Nucleus accumbens (tissue), 56 donors: ENCODE measurements at regions not wholly inside any gene's neighbourhood (a gene's known extent, or its start where the extent isn't known, plus 50 kb on each side); places are given as distances from the start of the nearest gene placed in this dataset.
A peak's percentile ranks its signal among the peaks of the same experiment; 100 is the strongest.

Experiments used
- DNase-seq, 56 donors: peaks; one replicate each; lab custom pipeline; 2025; lab: John Stamatoyannopoulos, UW

- DNase-seq: no peak
These were observed 265.5 kb downstream of the ZNF608 start for GRCh38 chr5:124480964-124481363.

GRCh38 chr5:124480022-124480421, 266.4 kb downstream of the ZNF608 start:
- DNase-seq: no peak

- DNase-seq: no peak
These were observed 268.2 kb downstream of the ZNF608 start for GRCh38 chr5:124478264-124478663.

GRCh38 chr5:124477577-124477976, 268.9 kb downstream of the ZNF608 start:
- DNase-seq: peak in 10 of 56 donors; percentile 4 to 19 (median 6)

GRCh38 chr5:124477062-124477461, 269.4 kb downstream of the ZNF608 start:
- DNase-seq: no peak

- no peak for DNase-seq
These were observed 271.8 kb downstream of the ZNF608 start for GRCh38 chr5:124474528-124475215.

GRCh38 chr5:124468671-124469411, 277.6 kb downstream of the ZNF608 start:
- DNase-seq: no peak

- DNase-seq: no peak
These were observed 278.7 kb downstream of the ZNF608 start for GRCh38 chr5:124467745-124468144.

- no peak for DNase-seq
These were observed 280.4 kb downstream of the ZNF608 start for GRCh38 chr5:124466011-124466410.

- no peak for DNase-seq
These were observed 282.6 kb downstream of the ZNF608 start for GRCh38 chr5:124463851-124464250.

- DNase-seq: no peak
These were observed 283.7 kb downstream of the ZNF608 start for GRCh38 chr5:124462751-124463150.

- peak in 2 of 56 donors; percentile 12 to 57 for DNase-seq
These were observed 284.5 kb downstream of the ZNF608 start for GRCh38 chr5:124461941-124462340.

- DNase-seq: no peak
These were observed 285.3 kb downstream of the ZNF608 start for GRCh38 chr5:124461157-124461556.

GRCh38 chr5:124460642-124461041, 285.8 kb downstream of the ZNF608 start:
- DNase-seq: no peak

GRCh38 chr5:124459984-124460383, 286.5 kb downstream of the ZNF608 start:
- DNase-seq: no peak

- DNase-seq: no peak
These were observed 288.5 kb downstream of the ZNF608 start for GRCh38 chr5:124457901-124458300.

- no peak for DNase-seq
These were observed 289.3 kb downstream of the ZNF608 start for GRCh38 chr5:124457101-124457500.

- DNase-seq: no peak
These were observed 290.2 kb downstream of the ZNF608 start for GRCh38 chr5:124456249-124456648.

- no peak for DNase-seq
These were observed 292.4 kb downstream of the ZNF608 start for GRCh38 chr5:124454081-124454480.

GRCh38 chr5:124453221-124454051, 293.0 kb downstream of the ZNF608 start:
- DNase-seq: no peak

- no peak for DNase-seq
These were observed 294.0 kb downstream of the ZNF608 start for GRCh38 chr5:124452412-124452811.
